ENCODE measurements at regions not wholly inside any gene's neighbourhood (a gene's known extent, or its start where the extent isn't known, plus 50 kb on each side); places are given as distances from the start of the nearest gene placed in this dataset.

DNA sequence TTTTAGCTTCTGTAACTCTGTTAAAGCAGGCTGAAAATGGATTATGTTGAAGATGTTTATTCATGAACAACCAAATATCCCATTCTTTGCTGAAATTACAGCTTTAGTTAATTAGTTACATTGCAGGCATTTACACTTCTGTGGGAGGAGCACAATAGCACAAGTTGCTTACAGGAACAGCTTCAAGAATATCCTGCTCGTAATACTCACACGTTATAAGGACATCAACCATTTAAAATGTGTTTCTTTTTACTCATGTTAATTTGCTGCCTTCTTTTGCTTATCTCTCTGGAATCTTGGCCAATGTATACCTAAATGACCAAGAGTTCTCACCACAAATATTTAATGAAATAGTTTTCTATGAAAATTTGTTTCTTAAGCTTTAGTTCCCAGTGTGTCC lies 305.2 kb upstream of the SYT1 start:
- H3K27ac ChIP-seq = no peak overlapping the region
- no peak for DNase-seq
- intact Hi-C loops (cut with DNase I; ENCODE audit: low total_unique reads) = no loop called here
- H3K4me3 ChIP-seq = no peak overlapping the region
- no peaks in the 10 kb centered on the region for H3K27me3 ChIP-seq (replicated peaks in 1 of 7)
- WGBS, 5 donors = 72 to 80% (median 73%) methylated on average over 2 of the region's 2 CpGs
- H3K4me1 ChIP-seq = no peaks in the 10 kb centered on the region
- no peaks in the 10 kb centered on the region for H3K36me3 ChIP-seq
- no peaks in the 10 kb centered on the region for H3K9me3 ChIP-seq
- TF ChIP-seq POLR2A (IDR thresholded peaks at IDR 0.05) (no peak), POLR2AphosphoS5 (IDR thresholded peaks at IDR 0.05) (no peak)

DNA sequence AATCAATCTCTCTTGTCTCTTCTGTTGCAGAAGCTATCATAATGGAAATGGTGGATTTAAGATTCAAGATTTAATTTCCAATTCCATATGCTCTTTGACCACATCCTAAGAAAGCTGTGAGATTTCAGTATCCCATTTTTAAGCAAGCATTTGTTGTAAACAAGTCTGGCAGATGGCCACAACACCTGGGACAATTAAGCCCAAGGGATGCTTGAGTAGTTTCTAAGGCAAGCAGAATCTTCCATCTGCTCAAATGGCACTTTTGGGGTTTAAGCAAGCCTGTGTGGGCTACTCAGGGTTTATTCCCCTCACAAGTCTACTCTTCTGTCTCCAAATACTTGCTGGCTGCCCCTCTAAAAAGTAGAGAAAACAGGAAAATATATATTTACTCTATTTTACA lies 304.7 kb upstream of the SYT1 start:
- Histone ChIP-seq H3K4me1 (no peaks in the 10 kb centered on the region), H3K27ac (no peak overlapping the region), H3K9me3 (no peaks in the 10 kb centered on the region), H3K4me3 (no peak overlapping the region), H3K27me3 (replicated peaks in 1 of 7) (no peaks in the 10 kb centered on the region), H3K36me3 (no peaks in the 10 kb centered on the region)
- TF ChIP-seq, protein P1, sequence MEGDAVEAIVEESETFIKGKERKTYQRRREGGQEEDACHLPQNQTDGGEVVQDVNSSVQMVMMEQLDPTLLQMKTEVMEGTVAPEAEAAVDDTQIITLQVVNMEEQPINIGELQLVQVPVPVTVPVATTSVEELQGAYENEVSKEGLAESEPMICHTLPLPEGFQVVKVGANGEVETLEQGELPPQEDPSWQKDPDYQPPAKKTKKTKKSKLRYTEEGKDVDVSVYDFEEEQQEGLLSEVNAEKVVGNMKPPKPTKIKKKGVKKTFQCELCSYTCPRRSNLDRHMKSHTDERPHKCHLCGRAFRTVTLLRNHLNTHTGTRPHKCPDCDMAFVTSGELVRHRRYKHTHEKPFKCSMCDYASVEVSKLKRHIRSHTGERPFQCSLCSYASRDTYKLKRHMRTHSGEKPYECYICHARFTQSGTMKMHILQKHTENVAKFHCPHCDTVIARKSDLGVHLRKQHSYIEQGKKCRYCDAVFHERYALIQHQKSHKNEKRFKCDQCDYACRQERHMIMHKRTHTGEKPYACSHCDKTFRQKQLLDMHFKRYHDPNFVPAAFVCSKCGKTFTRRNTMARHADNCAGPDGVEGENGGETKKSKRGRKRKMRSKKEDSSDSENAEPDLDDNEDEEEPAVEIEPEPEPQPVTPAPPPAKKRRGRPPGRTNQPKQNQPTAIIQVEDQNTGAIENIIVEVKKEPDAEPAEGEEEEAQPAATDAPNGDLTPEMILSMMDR (IDR thresholded peaks at IDR 0.05 in 8 of 11, conservative IDR thresholded peaks at IDR 0.05 in 3 of 11) = no peak
- TF ChIP-seq POLR2AphosphoS5 (IDR thresholded peaks at IDR 0.05) (no peak), POLR2A (IDR thresholded peaks at IDR 0.05) (no peak)
- intact Hi-C loops (cut with DNase I; ENCODE audit: low total_unique reads) = no loop called here
- DNase-seq = no peak

DNA sequence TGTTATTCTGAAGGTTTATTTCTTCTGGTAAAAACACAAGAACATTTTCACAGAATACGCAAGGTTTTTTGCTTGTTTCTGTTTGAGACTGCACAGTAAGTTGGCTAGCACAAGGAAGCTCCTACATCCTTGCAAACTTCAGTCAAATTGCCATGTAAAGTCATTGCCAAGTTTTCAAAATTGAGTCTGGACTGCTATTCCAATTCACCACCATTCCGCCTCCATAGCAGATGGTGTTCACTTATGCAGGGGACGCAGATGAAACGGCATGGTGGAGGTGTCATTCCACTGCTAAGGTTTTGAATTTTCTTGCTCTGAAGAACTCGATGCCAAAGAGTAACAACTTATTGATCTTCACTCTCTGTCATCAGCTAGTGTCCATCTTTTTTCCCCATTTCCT lies 303.9 kb upstream of the SYT1 start:
- Histone ChIP-seq H3K9me3 (no peaks in the 10 kb centered on the region), H3K27ac (no peak overlapping the region), H3K36me3 (no peaks in the 10 kb centered on the region), H3K4me3 (no peak overlapping the region), H3K27me3 (replicated peaks in 1 of 7) (no peaks in the 10 kb centered on the region), H3K4me1 (no peaks in the 10 kb centered on the region)
- TF ChIP-seq, protein P1 (IDR thresholded peaks at IDR 0.05 in 8 of 11, conservative IDR thresholded peaks at IDR 0.05 in 3 of 11) = no peak
- no peak for TF ChIP-seq POLR2AphosphoS5 (IDR thresholded peaks at IDR 0.05)
- TF ChIP-seq POLR2A (IDR thresholded peaks at IDR 0.05) = no peak
- no peak for DNase-seq
- WGBS, 5 donors = 86 to 96% (median 90%) methylated on average over 5 of the region's 5 CpGs
- intact Hi-C loops (cut with DNase I; ENCODE audit: low total_unique reads) = no loop called here

DNA sequence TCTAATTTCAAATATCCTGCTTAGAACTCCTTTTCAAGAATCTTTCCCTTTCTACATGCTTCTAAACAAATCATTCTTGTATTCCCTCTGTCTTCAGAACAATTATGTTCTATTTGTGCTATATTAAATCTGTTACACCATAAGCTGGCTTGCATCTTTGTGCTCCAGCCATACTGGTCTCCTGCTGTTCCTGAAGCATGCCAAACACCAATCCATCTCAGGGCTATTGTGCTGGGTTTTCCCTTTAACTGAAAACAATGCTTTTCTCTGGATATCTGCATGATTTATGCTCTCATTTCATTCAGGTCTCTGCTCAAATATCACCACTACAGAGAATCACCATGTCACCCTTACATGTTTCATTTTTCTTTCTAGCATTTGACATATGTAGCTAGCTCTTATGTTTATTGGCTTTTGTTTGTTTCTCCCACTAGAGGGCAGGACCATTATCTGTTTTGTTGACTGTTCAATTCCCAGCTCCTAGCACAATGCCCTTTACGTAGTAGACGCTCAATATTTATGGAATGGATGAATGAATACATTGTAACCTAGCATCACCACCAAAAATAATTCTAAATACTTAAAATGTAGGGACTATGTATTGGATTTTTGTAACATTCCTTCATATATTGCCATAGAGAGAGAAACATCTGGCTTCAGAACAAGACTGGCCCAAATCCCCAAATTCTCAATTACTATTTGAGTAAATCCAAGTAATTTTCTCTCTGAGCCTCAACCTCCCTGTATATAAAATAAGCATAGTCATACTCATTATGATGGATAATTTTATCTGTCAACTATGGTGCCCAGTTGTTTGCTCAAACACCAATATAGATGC lies 302.0 kb upstream of the SYT1 start:
- Histone ChIP-seq H3K27me3 (replicated peaks in 1 of 7) (no peaks in the 10 kb centered on the region), H3K9me3 (no peaks in the 10 kb centered on the region), H3K36me3 (no peaks in the 10 kb centered on the region), H3K4me1 (no peaks in the 10 kb centered on the region), H3K27ac (no peak overlapping the region), H3K4me3 (no peak overlapping the region)
- whole genome bisulfite sequencing, 5 donors = 60 to 81% (median 76%) methylated on average over 2 of the region's 2 CpGs
- TF ChIP-seq, protein P1 (IDR thresholded peaks at IDR 0.05 in 8 of 11, conservative IDR thresholded peaks at IDR 0.05 in 3 of 11) = peak in 2 of 11 experiments; percentile 9 to 13
- TF ChIP-seq POLR2A (IDR thresholded peaks at IDR 0.05) = no peak
- no peak for TF ChIP-seq POLR2AphosphoS5 (IDR thresholded peaks at IDR 0.05)
- intact Hi-C loops (cut with DNase I; ENCODE audit: low total_unique reads) = no loop called here
- DNase-seq = no peak

Data from spleen (tissue), 11 donors.